Trophoblast cell (in vitro differentiated cells and primary cell): ENCODE measurements at regions not wholly inside any gene's neighbourhood (a gene's known extent, or its start where the extent isn't known, plus 50 kb on each side); places are given as distances from the start of the nearest gene placed in this dataset.

ENCODE experiments used
- DNase-seq, 2 donors: peaks; one replicate each; pipeline ENCODE4 v3.0.0-alpha.2; 2016
- H2AFZ ChIP-seq: 2 replicates; pipeline ENCODE4 v1.6.1; 2013; ENCODE audit warnings: low read length, moderate library complexity, mild to moderate bottlenecking; ENCODE audit not compliant: insufficient read depth, poor library complexity
- H2AK5ac ChIP-seq: 2 replicates; pipeline ENCODE4 v1.6.1; 2013; ENCODE audit warnings: mild to moderate bottlenecking, low read length
- H2BK120ac ChIP-seq: 2 replicates; pipeline ENCODE4 v1.6.1; 2013; ENCODE audit warnings: low read length, mild to moderate bottlenecking, moderate library complexity; ENCODE audit not compliant: insufficient read depth, poor library complexity
- H2BK12ac ChIP-seq: 2 replicates; pipeline ENCODE4 v1.6.1; 2013; ENCODE audit warnings: mild to moderate bottlenecking, low read length, moderate library complexity
- H2BK5ac ChIP-seq: 2 replicates; pipeline ENCODE4 v1.6.1; 2013; ENCODE audit warnings: low read length, low read depth, moderate library complexity, mild to moderate bottlenecking; ENCODE audit not compliant: poor library complexity
- H3K14ac ChIP-seq: 2 replicates; pipeline ENCODE4 v1.6.1; 2013; ENCODE audit warnings: mild to moderate bottlenecking, low read length
- H3K18ac ChIP-seq: 2 replicates; pipeline ENCODE4 v1.6.1; 2013; ENCODE audit warnings: mild to moderate bottlenecking, low read length
- H3K23ac ChIP-seq: 2 replicates; pipeline ENCODE4 v1.6.1; 2013; ENCODE audit warnings: low read length
- H3K27ac ChIP-seq: 2 replicates; pipeline ENCODE4 v1.5.1; 2013; ENCODE audit warnings: low read depth, mild to moderate bottlenecking, inconsistent platforms, low read length, moderate library complexity
- H3K27me3 ChIP-seq: 2 replicates; pipeline ENCODE4 v1.6.1; 2013; ENCODE audit warnings: inconsistent platforms, mild to moderate bottlenecking, low read length, moderate library complexity; ENCODE audit not compliant: insufficient read depth
- H3K36me3 ChIP-seq, 2 experiments: 1 replicate in 1 of 2; 2 replicates in 1 of 2; pipeline ENCODE4 v1.6.1; 2013; ENCODE audit warnings: low read length in 2 of 2, mild to moderate bottlenecking in 2 of 2, moderate library complexity in 1 of 2; ENCODE audit not compliant: insufficient read depth in 2 of 2, control insufficient read depth in 1 of 2
- H3K4ac ChIP-seq: 2 replicates; pipeline ENCODE4 v1.6.1; 2013; ENCODE audit warnings: low read depth, mild to moderate bottlenecking, low read length, moderate library complexity
- H3K4me1 ChIP-seq, 2 experiments: 1 replicate in 1 of 2; 2 replicates in 1 of 2; pipeline ENCODE4 v1.6.1; 2013; ENCODE audit warnings: low read length in 2 of 2, mild to moderate bottlenecking in 2 of 2, moderate library complexity in 1 of 2; ENCODE audit not compliant: insufficient read depth in 2 of 2, control insufficient read depth in 1 of 2
- H3K4me2 ChIP-seq: 2 replicates; pipeline ENCODE4 v1.6.1; 2013; ENCODE audit warnings: inconsistent platforms, mild to moderate bottlenecking, low read length, moderate library complexity
- H3K4me3 ChIP-seq: 2 replicates; pipeline ENCODE4 v1.5.1; 2013; ENCODE audit warnings: mild to moderate bottlenecking, low read depth, low read length, inconsistent platforms
- H3K79me1 ChIP-seq: one replicate; pipeline ENCODE4 v1.6.1; 2013; ENCODE audit warnings: low read length
- H3K79me2 ChIP-seq: 2 replicates; pipeline ENCODE4 v1.6.1; 2013; ENCODE audit warnings: low read length, mild to moderate bottlenecking; ENCODE audit not compliant: control insufficient read depth, insufficient read depth, poor library complexity
- H3K9ac ChIP-seq: 2 replicates; pipeline ENCODE4 v1.6.1; 2013; ENCODE audit warnings: mild to moderate bottlenecking, low read length
- H3K9me3 ChIP-seq: 2 replicates; pipeline ENCODE4 v1.6.1; 2013; ENCODE audit warnings: low read depth, mild to moderate bottlenecking, control low read depth, inconsistent platforms, low read length; ENCODE audit not compliant: insufficient read depth
- H4K12ac ChIP-seq: 2 replicates; pipeline ENCODE4 v1.6.1; 2013; ENCODE audit warnings: low read depth, mild to moderate bottlenecking, low read length, moderate library complexity
- H4K8ac ChIP-seq: 2 replicates; pipeline ENCODE4 v1.6.1; 2013; ENCODE audit warnings: low read depth, mild to moderate bottlenecking, low read length, moderate library complexity
- H4K91ac ChIP-seq: one replicate; pipeline ENCODE4 v1.6.1; 2013; ENCODE audit warnings: low read depth, mild to moderate bottlenecking, low read length, moderate library complexity
- WGBS: extraction: QIAGEN DNeasy Blood & Tissue Kit; methylation state at CpG from one replicate; pipeline ENCODE4 v1.1.7; 2013; ENCODE audit warnings: missing lambda C conversion rate; ENCODE audit not compliant: insufficient read length, insufficient coverage; ENCODE audit errors: extremely low coverage; 5-methylcytosine and 5-hydroxymethylcytosine counted together

DNA sequence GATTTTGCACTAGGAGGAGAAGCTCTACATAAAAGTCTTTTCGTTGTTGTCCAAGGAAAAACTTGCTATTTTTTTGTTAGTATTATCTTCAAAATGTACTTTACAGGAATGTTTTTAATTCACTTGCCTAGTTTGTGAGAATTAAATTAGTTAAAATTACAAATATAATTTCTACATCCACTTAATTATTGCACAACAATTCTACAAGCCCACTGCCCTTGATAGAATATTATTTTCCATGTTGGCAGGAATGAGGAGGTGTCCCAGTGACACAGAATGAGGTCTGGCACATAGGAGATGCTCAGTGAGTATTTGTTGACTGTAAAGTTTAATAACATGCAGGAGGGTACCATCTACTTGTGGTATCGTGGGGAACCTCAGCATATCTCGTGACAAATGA is 255.4 kb downstream of the SDHAF3 start:
- H3K4me2 ChIP-seq, result no peak overlapping the region
- H3K9ac ChIP-seq, result no peak overlapping the region
- no peak overlapping the region for H3K4ac ChIP-seq
- H3K23ac ChIP-seq, result no peak overlapping the region
- H2BK5ac ChIP-seq, result no peak overlapping the region
- H2BK12ac ChIP-seq, result no peak overlapping the region
- H3K14ac ChIP-seq, result no peak overlapping the region
- no peak overlapping the region for H3K4me3 ChIP-seq
- H2AK5ac ChIP-seq, result no peak overlapping the region
- no CpG with 5 or more reads among the region's 3 CpGs for WGBS
- H3K4me1 ChIP-seq, result no peaks in the 10 kb centered on the region
- DNase-seq, result no peak
- H2BK120ac ChIP-seq, result no peak overlapping the region
- no peaks in the 10 kb centered on the region for H3K9me3 ChIP-seq
- no peak overlapping the region for H2AFZ ChIP-seq
- H3K27ac ChIP-seq, result no peak overlapping the region
- H3K27me3 ChIP-seq, result no peaks in the 10 kb centered on the region
- no peak overlapping the region for H4K8ac ChIP-seq
- no peaks in the 10 kb centered on the region for H3K36me3 ChIP-seq
- H4K91ac ChIP-seq, result no peak overlapping the region
- no peak overlapping the region for H4K12ac ChIP-seq
- no peaks in the 10 kb centered on the region for H3K79me1 ChIP-seq
- no peaks in the 10 kb centered on the region for H3K79me2 ChIP-seq
- no peak overlapping the region for H3K18ac ChIP-seq

GRCh38 chr7:97373736-97374135 is 256.2 kb downstream of the SDHAF3 start:
- no peak overlapping the region for H3K27ac ChIP-seq
- no CpG with 5 or more reads among the region's 6 CpGs for WGBS
- H3K79me1 ChIP-seq, result no peaks in the 10 kb centered on the region
- no peak overlapping the region for H4K91ac ChIP-seq
- no peak overlapping the region for H2AK5ac ChIP-seq
- H3K36me3 ChIP-seq, result no peaks in the 10 kb centered on the region
- no peak overlapping the region for H3K14ac ChIP-seq
- H4K8ac ChIP-seq, result no peak overlapping the region
- H3K4ac ChIP-seq, result no peak overlapping the region
- no peak overlapping the region for H3K4me3 ChIP-seq
- H2BK120ac ChIP-seq, result no peak overlapping the region
- DNase-seq, result no peak
- no peaks in the 10 kb centered on the region for H3K9me3 ChIP-seq
- H3K4me2 ChIP-seq, result no peak overlapping the region
- H3K23ac ChIP-seq, result no peak overlapping the region
- H2AFZ ChIP-seq, result no peak overlapping the region
- no peak overlapping the region for H2BK12ac ChIP-seq
- H3K9ac ChIP-seq, result no peak overlapping the region
- no peak overlapping the region for H4K12ac ChIP-seq
- H3K27me3 ChIP-seq, result no peaks in the 10 kb centered on the region
- H2BK5ac ChIP-seq, result no peak overlapping the region
- H3K18ac ChIP-seq, result no peak overlapping the region
- H3K4me1 ChIP-seq, result no peaks in the 10 kb centered on the region
- no peaks in the 10 kb centered on the region for H3K79me2 ChIP-seq

- H3K9ac ChIP-seq, result no peak overlapping the region
- H3K36me3 ChIP-seq, result no peaks in the 10 kb centered on the region
- no peaks in the 10 kb centered on the region for H3K27me3 ChIP-seq
- no peak overlapping the region for H4K8ac ChIP-seq
- DNase-seq, result no peak
- no peak overlapping the region for H2AFZ ChIP-seq
- H3K18ac ChIP-seq, result no peak overlapping the region
- H2BK120ac ChIP-seq, result no peak overlapping the region
- no peak overlapping the region for H2BK5ac ChIP-seq
- no peak overlapping the region for H4K91ac ChIP-seq
- no peak overlapping the region for H2BK12ac ChIP-seq
- no peaks in the 10 kb centered on the region for H3K79me1 ChIP-seq
- WGBS, result no CpG with 5 or more reads among the region's 3 CpGs
- H3K79me2 ChIP-seq, result no peaks in the 10 kb centered on the region
- H3K27ac ChIP-seq, result no peak overlapping the region
- no peak overlapping the region for H3K23ac ChIP-seq
- no peak overlapping the region for H4K12ac ChIP-seq
- H3K4me2 ChIP-seq, result no peak overlapping the region
- H2AK5ac ChIP-seq, result no peak overlapping the region
- no peaks in the 10 kb centered on the region for H3K4me1 ChIP-seq
- no peaks in the 10 kb centered on the region for H3K9me3 ChIP-seq
- no peak overlapping the region for H3K14ac ChIP-seq
- no peak overlapping the region for H3K4ac ChIP-seq
- no peak overlapping the region for H3K4me3 ChIP-seq
These were observed 260.2 kb downstream of the SDHAF3 start for GRCh38 chr7:97377713-97378112.

DNA sequence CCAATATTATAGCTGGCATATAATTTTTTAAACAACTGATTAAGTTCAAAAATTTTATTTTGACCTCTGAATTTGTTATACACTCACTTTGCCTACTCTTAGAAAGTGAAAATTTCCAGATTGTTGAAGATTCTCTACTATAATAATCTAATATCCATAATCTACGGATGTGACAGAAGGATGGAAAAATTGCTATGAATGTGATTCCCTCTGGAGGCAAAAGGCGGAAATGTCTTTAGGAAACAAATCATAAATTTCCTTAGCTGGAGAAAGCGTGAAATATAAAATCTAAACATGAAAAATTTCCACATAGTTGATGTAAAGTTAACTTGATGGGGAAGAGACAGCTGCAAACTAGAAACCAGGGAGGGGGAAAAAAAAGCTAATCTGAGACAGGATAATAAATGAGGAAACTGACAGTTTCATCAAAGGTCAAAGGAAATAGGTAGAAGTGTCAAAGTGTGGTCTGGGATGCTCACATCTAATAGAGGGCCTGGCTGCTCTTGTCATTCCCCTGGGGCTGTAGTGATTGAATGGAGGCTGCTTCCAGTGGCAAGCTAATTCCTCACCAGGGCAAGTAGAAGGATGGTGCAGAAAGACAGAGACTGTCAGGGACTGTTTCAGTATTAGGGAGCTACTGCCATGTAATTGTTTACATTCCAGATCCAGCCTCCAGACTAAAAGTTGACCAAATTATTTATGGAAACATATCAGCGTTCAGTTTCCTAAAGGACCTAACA is 264.5 kb downstream of the SDHAF3 start:
- H3K23ac ChIP-seq, result no peak overlapping the region
- no peak overlapping the region for H3K14ac ChIP-seq
- H4K91ac ChIP-seq, result no peak overlapping the region
- H3K4me3 ChIP-seq, result no peak overlapping the region
- no peak overlapping the region for H3K4me2 ChIP-seq
- no peak overlapping the region for H4K8ac ChIP-seq
- H3K9ac ChIP-seq, result no peak overlapping the region
- H3K79me2 ChIP-seq, result no peaks in the 10 kb centered on the region
- H3K4ac ChIP-seq, result no peak overlapping the region
- H2AFZ ChIP-seq, result no peak overlapping the region
- no peaks in the 10 kb centered on the region for H3K9me3 ChIP-seq
- no peak overlapping the region for H3K27ac ChIP-seq
- no peaks in the 10 kb centered on the region for H3K4me1 ChIP-seq
- no peaks in the 10 kb centered on the region for H3K36me3 ChIP-seq
- no peak for DNase-seq
- no peaks in the 10 kb centered on the region for H3K27me3 ChIP-seq
- no peak overlapping the region for H4K12ac ChIP-seq
- no CpG with 5 or more reads among the region's 4 CpGs for WGBS
- H3K79me1 ChIP-seq, result no peaks in the 10 kb centered on the region
- H2BK120ac ChIP-seq, result no peak overlapping the region
- H2AK5ac ChIP-seq, result no peak overlapping the region
- H2BK5ac ChIP-seq, result no peak overlapping the region
- H3K18ac ChIP-seq, result no peak overlapping the region
- no peak overlapping the region for H2BK12ac ChIP-seq
